ENCODE measurements at regions not wholly inside any gene's neighbourhood (a gene's known extent, or its start where the extent isn't known, plus 50 kb on each side); places are given as distances from the start of the nearest gene placed in this dataset.

DNA sequence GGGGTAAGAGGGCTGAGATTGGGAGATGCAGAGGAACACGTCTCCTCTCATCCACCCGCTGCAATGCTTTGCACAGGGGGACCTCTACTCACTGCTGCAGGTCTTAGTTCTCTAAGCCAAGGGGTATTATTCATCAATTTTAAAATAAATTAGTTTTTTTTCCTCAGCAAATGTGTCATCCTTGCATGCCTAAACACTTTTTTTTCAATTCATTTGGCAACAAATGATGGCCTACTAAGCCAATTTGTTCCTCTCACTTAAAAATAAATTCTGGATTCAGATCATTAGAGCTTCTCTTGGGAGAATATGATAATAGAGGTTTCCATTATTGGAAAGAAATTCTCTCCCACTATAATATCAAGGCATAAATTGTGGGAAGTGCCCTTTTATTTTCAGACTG is 338.3 kb downstream of the IRX1 start:
- Histone ChIP-seq H3K4me1 (ENCODE audit: insufficient read depth, low read length, poor library complexity, severe bottlenecking) (no peaks in the 10 kb centered on the region), H3K9me3 (ENCODE audit: low read length) (no peaks in the 10 kb centered on the region), H3K9me2 (ENCODE audit: insufficient read depth, low read length) (no peaks in the 10 kb centered on the region), H3K79me2 (ENCODE audit: insufficient read depth, low read depth, low read length) (no peaks in the 10 kb centered on the region), H3K27ac (ENCODE audit: low read depth, low read length, poor library complexity, severe bottlenecking) (no peak overlapping the region), H4K20me1 (ENCODE audit: insufficient read depth, low read length) (no peaks in the 10 kb centered on the region), H3K4me2 (ENCODE audit: low read length) (no peak overlapping the region), H2AFZ (ENCODE audit: low read length) (no peak overlapping the region), H3K4me3 (ENCODE audit: low read depth, low read length, poor library complexity, severe bottlenecking) (no peak overlapping the region), H3K36me3 (ENCODE audit: insufficient read depth, low read length) (no peaks in the 10 kb centered on the region)
- DNase-seq (ENCODE audit: low spot score), result no peak
- POLR2A ChIA-PET, result no interaction called here
- no TSS peak for BruUV-seq (replicated peaks)
- intact Hi-C loops (cut with micrococcal nuclease; ENCODE audit: unreplicated experiment), result no loop called here
- CTCF ChIA-PET (ENCODE audit: unreplicated experiment), result no interaction called here
- no peak for TF ChIP-seq EZH2phosphoT487 (IDR thresholded peaks at IDR 0.05; ENCODE audit: borderline replicate concordance, low read depth, low read length)
- TF ChIP-seq, protein P1, sequence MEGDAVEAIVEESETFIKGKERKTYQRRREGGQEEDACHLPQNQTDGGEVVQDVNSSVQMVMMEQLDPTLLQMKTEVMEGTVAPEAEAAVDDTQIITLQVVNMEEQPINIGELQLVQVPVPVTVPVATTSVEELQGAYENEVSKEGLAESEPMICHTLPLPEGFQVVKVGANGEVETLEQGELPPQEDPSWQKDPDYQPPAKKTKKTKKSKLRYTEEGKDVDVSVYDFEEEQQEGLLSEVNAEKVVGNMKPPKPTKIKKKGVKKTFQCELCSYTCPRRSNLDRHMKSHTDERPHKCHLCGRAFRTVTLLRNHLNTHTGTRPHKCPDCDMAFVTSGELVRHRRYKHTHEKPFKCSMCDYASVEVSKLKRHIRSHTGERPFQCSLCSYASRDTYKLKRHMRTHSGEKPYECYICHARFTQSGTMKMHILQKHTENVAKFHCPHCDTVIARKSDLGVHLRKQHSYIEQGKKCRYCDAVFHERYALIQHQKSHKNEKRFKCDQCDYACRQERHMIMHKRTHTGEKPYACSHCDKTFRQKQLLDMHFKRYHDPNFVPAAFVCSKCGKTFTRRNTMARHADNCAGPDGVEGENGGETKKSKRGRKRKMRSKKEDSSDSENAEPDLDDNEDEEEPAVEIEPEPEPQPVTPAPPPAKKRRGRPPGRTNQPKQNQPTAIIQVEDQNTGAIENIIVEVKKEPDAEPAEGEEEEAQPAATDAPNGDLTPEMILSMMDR (conservative IDR thresholded peaks at IDR 0.05; ENCODE audit: low read length), result no peak

- Histone ChIP-seq H3K4me3 (ENCODE audit: low read depth, low read length, poor library complexity, severe bottlenecking) (no peak overlapping the region), H3K4me1 (ENCODE audit: insufficient read depth, low read length, poor library complexity, severe bottlenecking) (no peaks in the 10 kb centered on the region), H3K4me2 (ENCODE audit: low read length) (no peak overlapping the region), H3K27ac (ENCODE audit: low read depth, low read length, poor library complexity, severe bottlenecking) (no peak overlapping the region), H3K36me3 (ENCODE audit: insufficient read depth, low read length) (no peaks in the 10 kb centered on the region), H3K79me2 (ENCODE audit: insufficient read depth, low read depth, low read length) (no peaks in the 10 kb centered on the region), H3K9me2 (ENCODE audit: insufficient read depth, low read length) (no peaks in the 10 kb centered on the region), H4K20me1 (ENCODE audit: insufficient read depth, low read length) (no peaks in the 10 kb centered on the region), H3K9me3 (ENCODE audit: low read length) (no peaks in the 10 kb centered on the region), H2AFZ (ENCODE audit: low read length) (no peak overlapping the region)
- POLR2A ChIA-PET, result interaction anchor here (1.7 kb wide), 1 partner anchor 17 kb away, joined by 4 read pairs; no protein-coding TSS in a partner anchor
- BruUV-seq (replicated peaks), result no TSS peak
- intact Hi-C loops (cut with micrococcal nuclease; ENCODE audit: unreplicated experiment), result no loop called here
- CTCF ChIA-PET (ENCODE audit: unreplicated experiment), result no interaction called here
- TF ChIP-seq, protein P1 (conservative IDR thresholded peaks at IDR 0.05; ENCODE audit: low read length), result no peak
- no peak for TF ChIP-seq EZH2phosphoT487 (IDR thresholded peaks at IDR 0.05; ENCODE audit: borderline replicate concordance, low read depth, low read length)
- no peak for DNase-seq (ENCODE audit: low spot score)
Observed at GRCh38 chr5:3943859-3944258, 348.2 kb downstream of the IRX1 start.

- TF ChIP-seq, protein P1 (conservative IDR thresholded peaks at IDR 0.05; ENCODE audit: low read length), result no peak
- TF ChIP-seq EZH2phosphoT487 (IDR thresholded peaks at IDR 0.05; ENCODE audit: borderline replicate concordance, low read depth, low read length), result no peak
- POLR2A ChIA-PET, result no interaction called here
Observed at GRCh38 chr5:3944930-3945329, 349.3 kb downstream of the IRX1 start.

More at GRCh38 chr5:3944930-3945329, 349.3 kb downstream of the IRX1 start:
- Histone ChIP-seq H3K4me3 (ENCODE audit: low read depth, low read length, poor library complexity, severe bottlenecking) (no peak overlapping the region), H3K4me2 (ENCODE audit: low read length) (no peak overlapping the region), H4K20me1 (ENCODE audit: insufficient read depth, low read length) (no peaks in the 10 kb centered on the region), H2AFZ (ENCODE audit: low read length) (no peak overlapping the region), H3K27ac (ENCODE audit: low read depth, low read length, poor library complexity, severe bottlenecking) (no peak overlapping the region), H3K9me2 (ENCODE audit: insufficient read depth, low read length) (no peaks in the 10 kb centered on the region), H3K4me1 (ENCODE audit: insufficient read depth, low read length, poor library complexity, severe bottlenecking) (no peaks in the 10 kb centered on the region), H3K36me3 (ENCODE audit: insufficient read depth, low read length) (no peaks in the 10 kb centered on the region), H3K79me2 (ENCODE audit: insufficient read depth, low read depth, low read length) (no peaks in the 10 kb centered on the region), H3K9me3 (ENCODE audit: low read length) (no peaks in the 10 kb centered on the region)
- intact Hi-C loops (cut with micrococcal nuclease; ENCODE audit: unreplicated experiment), result no loop called here
- no peak for DNase-seq (ENCODE audit: low spot score)
- BruUV-seq (replicated peaks), result no TSS peak
- CTCF ChIA-PET (ENCODE audit: unreplicated experiment), result no interaction called here

All from OCI-LY7 (cell line).